ENCODE measurements at regions not wholly inside any gene's neighbourhood (a gene's known extent, or its start where the extent isn't known, plus 50 kb on each side); places are given as distances from the start of the nearest gene placed in this dataset.

GRCh38 chr21:41593051-41593759 is 85.2 kb upstream of the TMPRSS2 start:
- no peak for DNase-seq

DNA sequence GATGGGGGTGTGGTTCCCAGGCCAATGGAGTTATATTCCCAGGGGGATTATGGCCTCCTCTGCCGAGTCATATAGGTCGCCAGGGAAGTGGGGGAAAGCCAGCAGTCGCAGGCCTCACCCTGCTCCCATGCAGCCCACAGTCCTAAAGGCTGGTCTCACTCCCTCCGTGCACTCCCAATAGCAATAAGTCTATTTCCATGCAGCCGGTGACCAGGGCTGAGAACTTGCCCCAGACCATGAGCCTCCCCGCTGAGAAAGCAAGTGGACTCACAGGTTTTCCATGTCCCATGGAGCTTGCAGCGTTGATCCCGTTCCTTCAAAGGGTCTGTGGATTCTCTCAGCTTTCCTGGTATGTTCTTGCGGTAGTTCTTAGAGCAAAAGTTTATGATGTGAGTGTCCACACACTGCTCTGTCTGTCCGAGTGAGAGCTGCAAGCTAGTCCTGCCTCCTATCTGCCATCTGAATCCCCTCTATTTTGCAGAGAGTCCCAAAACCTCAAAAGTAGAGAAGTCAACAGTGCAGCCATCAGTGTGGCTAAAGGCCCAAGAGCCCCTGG is 81.7 kb upstream of the TMPRSS2 start:
- DNase-seq, result no peak

- DNase-seq, result no peak
Measured at GRCh38 chr21:41589131-41589530, 81.2 kb upstream of the TMPRSS2 start.

DNA sequence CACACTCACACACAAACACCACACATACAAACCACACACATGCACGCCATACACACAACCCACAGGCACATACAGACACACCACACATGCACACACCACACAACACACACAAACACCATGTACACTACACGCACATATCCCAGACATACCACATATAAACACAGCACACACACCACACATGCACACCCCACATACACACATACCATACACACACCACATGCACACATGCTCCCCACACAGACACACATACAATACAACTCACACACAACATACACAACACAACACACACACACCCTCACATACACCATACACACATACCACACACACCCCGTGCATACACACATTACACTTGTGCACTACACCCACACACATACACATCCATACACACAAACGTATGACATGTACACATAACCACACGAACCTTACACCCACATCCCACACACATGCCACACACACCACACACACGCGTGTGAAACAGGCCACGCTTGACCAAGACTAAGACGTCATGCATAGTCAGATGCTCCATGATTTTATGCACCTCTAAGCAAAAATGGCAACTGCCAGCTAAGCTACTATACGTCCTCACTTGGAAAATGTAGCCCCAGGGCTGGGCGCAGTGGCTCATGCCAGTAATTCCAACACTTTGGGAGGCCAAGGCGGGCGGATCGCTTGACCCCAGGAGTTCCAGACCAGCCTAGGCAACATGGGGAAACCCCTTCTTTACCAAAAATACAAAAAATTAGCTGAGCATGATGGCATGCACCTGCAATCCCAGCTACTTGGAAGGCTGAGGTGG is 77.4 kb upstream of the TMPRSS2 start:
- no peak for DNase-seq

DNA sequence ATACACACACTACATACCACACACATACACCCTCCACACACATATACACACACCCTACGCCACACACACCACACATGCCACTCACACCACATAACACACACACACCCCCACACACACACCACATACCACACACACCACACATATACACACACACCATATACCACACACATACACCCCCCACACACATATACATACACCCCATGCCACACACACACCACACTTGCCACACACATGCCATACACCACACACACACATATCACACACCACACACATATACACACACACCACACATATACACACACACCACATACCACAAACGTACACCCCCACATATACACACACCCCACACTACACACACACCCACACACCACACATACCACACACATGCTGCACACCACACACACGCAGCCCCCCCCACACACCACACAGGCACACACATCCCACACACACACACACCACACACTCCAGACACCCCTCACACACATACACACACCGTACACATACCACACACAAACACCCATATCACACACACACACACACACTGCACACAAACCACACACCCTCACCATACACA is 76.7 kb upstream of the TMPRSS2 start:
- no peak for DNase-seq

DNA sequence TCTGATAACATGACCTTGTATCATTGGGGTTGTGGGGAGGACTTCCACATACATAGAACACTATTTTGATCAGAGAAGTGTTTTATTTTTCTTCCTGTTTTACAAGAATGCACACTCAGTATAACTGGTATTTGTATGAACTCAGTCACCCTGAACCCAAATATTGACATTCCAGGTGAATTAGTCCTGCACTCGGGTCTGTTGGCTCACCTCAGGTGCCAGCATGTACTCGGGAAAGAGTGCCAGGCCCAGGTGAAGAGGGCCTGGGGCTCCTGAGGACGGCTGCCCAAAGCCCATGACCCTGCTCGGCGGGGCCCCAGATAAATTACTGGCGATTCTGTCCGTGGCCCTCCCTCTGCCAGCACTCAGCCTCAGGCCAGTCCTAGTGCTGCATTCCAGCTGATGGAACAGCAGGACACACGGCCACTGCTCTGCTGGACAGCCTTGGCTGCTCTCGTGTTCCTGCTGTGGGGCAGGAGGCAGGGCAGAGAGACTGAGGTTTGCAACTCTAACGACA is 75.4 kb upstream of the TMPRSS2 start:
- no peak for DNase-seq

DNA sequence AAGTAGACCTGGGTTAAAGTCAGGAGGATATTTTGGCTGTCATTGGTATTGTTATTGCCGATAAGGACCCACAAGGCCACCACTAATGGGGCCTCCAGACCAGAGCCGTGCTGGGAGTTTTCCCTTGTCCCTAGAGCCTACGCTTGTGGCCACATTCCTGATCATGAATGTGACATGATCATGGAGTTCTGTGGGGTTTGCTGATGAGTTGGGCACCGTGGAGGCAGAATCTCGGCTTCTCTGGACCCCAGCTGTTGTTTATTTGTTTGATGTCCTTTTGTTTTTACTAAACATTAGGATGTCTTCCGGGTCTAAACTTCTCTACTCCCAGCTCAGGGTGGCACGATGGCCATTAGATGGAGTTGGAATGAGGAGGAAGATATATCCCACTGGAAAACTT is 74.9 kb upstream of the TMPRSS2 start:
- DNase-seq, result no peak

DNA sequence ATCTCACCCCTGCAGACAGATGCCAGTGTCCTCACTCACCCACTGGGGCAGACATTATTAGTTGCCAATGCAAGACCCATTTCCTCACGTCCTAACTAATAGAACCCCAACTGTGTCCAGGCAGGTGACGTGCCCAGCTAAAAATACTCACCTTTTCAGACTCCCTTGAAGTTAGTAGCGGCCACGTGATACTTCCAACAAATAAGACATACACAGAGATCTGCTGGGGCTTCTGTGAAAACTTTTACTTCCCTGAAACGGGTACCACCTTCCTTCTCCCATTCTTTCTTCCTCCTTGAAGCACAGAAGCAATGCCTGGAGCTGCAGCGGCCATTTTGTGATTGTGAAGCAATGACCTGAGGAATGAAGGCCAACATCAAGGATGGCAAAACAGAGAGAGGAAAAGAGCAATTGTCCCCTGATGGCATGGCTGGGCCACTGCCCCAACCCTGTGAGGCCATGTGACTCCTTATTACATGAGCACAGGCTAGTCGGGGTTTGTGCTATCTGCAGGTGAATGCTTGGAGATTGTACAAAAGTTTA is 74.4 kb upstream of the TMPRSS2 start:
- DNase-seq, result no peak

- no peak for DNase-seq
Measured at GRCh38 chr21:41581592-41582228, 73.8 kb upstream of the TMPRSS2 start.

- DNase-seq, result no peak
Measured at GRCh38 chr21:41580758-41581554, 73.0 kb upstream of the TMPRSS2 start.

- DNase-seq, result no peak
Measured at GRCh38 chr21:41579692-41580091, 71.7 kb upstream of the TMPRSS2 start.

- DNase-seq, result no peak
Measured at GRCh38 chr21:41578716-41579115, 70.8 kb upstream of the TMPRSS2 start.

DNA sequence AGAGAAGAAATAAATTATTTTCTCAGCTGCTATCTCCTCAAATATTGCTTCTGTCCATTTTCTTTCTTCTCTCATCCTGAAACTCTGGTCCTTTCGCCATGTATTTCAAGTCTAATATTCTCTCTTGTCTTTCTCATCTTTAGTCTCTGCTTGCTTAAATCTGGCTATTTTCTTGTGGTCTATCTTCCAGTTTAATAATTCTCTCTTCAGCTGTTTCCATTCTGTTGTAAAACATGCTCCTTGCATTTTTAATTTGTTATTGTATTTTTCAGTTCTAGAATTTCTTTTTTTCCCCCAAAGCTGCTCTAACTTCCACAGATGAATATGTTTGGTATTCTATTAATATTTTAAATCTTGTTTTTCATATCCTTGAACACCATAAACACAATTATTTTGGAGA is 70.1 kb upstream of the TMPRSS2 start:
- DNase-seq, result no peak

DNA sequence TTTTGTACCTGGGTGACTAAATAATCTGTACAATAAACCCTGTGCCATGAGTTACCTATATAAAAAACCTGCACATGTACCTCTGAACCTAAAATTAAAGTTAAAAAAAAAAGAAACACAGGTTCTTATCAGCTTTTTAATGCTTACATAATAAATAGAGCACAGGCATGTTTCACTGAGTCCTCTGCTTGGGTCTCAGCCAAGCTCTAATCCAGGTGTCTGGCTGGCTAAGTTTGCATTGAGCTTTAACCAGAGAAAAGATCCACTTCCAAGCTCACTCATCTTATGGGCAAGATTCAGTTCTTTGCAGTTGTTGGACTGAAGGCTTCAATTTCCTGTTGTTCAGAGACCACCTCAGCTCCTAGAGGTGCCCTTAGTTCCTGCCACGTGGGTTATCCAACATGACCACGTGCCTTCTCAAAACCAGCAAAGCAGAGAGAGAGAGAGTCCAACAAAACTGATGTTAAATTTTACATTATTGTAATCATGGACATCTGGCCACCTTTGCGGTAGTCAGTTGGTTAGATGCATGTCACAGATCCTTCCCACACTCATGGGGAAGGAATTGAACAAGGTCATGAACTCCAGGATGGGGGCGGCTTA is 68.2 kb upstream of the TMPRSS2 start:
- DNase-seq, result no peak

DNA sequence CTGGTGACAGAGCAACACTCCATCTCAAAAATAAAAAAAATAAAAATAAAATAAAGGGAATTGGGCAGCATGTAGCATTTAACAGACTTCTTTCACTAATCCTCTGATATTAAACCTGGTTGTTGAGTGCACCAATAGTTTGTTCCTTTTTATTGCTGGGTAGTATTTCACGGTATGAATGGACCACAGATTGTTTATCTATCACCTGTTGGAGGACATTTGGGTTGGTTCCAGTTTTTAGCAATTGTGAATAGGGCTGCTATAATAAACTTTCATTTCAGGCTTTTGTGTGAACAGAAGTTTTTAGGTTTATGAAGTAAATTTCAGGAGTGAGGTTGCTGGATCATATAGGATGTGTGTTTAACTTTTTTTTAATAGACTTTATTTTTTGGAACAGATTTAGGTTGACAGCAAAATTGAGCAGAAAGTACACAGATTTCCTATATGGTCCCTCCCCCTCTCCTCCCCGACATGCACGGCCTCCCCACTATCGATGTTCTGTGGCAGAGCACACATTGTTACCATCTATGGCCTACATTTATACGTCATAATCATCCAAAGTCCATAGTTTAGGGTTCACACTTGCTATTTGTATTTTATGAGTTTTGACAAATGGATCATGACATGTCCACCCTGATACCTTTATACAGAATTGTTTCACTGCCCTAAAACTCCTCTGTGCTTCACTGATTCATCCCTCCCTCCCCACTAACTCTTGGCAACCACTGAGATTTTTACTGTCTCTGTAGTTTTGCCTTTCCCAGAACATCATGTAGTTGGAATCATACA is 66.1 kb upstream of the TMPRSS2 start:
- DNase-seq, result no peak

DNA sequence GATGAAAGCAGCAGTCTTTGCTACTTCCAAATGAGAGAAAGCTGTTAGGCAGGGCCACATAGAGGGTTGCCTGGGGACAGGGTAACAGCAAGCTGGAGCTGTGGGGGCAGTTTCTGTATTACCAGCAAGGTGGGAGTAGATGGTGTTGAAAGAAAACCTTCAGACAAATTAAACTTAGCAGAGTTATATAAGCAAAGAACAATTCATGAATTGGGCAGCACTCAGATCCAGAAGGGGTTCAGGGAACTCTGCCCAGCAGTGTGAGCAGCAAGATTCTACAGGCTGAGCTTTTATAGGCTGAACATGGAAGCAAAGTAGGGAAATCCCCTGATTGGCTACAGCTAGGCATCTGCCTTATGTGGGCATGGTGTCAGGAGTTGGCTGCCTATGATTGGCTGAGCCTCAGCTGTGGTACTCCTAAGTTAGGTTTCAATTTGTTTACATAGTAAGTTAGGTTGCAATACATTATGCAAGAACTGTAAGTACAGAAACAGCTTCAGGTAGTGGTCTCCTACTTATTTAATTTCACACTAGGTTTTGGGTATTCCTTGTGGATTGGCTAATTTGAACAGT is 64.1 kb upstream of the TMPRSS2 start:
- DNase-seq, result no peak

DNA sequence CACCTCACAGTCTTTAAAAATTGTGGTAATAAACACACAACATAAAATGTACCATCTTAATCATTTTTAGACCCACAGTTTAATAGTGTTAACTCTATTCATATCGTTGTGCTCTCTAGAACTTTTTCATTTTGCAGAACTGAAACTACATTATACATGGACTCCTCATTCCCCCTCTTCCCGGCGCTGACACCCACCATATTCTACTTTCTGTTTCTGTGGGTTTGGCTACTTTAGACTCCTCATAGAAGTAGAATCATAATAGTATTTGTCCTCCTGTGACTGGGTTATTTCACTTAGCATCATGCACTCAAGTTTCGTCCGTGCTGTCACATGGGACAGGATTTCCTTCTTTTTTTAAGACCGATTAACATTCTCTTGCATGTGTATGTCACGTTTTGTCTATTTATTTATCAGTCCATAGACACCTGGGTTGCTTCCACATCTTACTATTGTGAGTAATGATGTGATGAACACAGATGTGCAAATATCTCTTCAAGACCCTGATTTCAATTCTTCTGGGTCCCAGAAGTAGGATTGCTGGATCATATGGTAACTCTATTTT is 62.9 kb upstream of the TMPRSS2 start:
- DNase-seq, result no peak

- no peak for DNase-seq
Measured at GRCh38 chr21:41568606-41569385, 60.8 kb upstream of the TMPRSS2 start.

Measured in renal pelvis (tissue), 1 donor.